Nephron progenitor cell (in vitro differentiated cells): ENCODE measurements at regions not wholly inside any gene's neighbourhood (a gene's known extent, or its start where the extent isn't known, plus 50 kb on each side); places are given as distances from the start of the nearest gene placed in this dataset.

ENCODE experiments used
- DNase-seq: peaks from one replicate; pipeline ENCODE4 v3.0.0; 2021
- H3K27ac Mint-ChIP-seq: 2 replicates; pipeline ENCODE4 v1.8.0; 2021; ENCODE audit warnings: mild to moderate bottlenecking, moderate library complexity, mixed read lengths
- H3K27me3 Mint-ChIP-seq: 2 replicates; pipeline ENCODE4 v1.8.0; 2021; ENCODE audit warnings: mild to moderate bottlenecking, low read depth, mixed read lengths; ENCODE audit not compliant: poor library complexity
- H3K36me3 Mint-ChIP-seq: 2 replicates; pipeline ENCODE4 v1.8.0; 2021; ENCODE audit warnings: low read depth, mixed read lengths
- H3K4me1 Mint-ChIP-seq: 2 replicates; pipeline ENCODE4 v1.8.0; 2021; ENCODE audit warnings: mixed read lengths
- H3K4me3 Mint-ChIP-seq: 2 replicates; pipeline ENCODE4 v1.8.0; 2021; ENCODE audit warnings: mild to moderate bottlenecking, moderate library complexity, mixed read lengths
- H3K9me3 Mint-ChIP-seq: 2 replicates; pipeline ENCODE4 v1.8.0; 2021; ENCODE audit warnings: mild to moderate bottlenecking, moderate library complexity, mixed read lengths
- TF ChIP-seq, protein P1 (sequence below): fragments of 200-600 bp; sonication (generic); IDR thresholded peaks from 2 replicates; pipeline ENCODE4 v1.5.0; 2021; ENCODE audit warnings: antibody characterized with exemption

DNA sequence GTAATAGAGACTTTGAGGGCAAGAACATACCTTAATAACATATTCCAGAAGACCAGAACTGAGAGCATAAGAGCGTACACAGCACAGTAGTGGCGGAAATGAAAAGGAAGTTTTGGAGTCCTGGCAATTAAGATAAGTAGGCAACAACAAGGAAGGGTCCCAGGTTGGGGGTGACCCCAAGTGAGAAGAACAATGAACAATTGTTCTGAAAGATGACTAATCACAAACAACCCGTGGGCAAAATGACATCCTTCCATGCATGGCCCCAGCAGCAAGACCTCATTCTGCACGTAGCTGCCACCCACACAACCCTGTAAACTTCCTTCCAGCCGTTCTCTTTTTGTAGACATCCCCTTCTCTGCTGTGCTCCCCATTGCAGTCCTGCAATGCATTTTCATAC lies 384.4 kb upstream of the PABPC4L start:
- H3K27me3 Mint-ChIP-seq, result no peaks in the 10 kb centered on the region
- H3K27ac Mint-ChIP-seq, result no peak overlapping the region
- no peaks in the 10 kb centered on the region for H3K9me3 Mint-ChIP-seq
- no peak overlapping the region for H3K4me3 Mint-ChIP-seq
- H3K4me1 Mint-ChIP-seq, result no peaks in the 10 kb centered on the region
- H3K36me3 Mint-ChIP-seq, result no peaks in the 10 kb centered on the region
- TF ChIP-seq, protein P1, sequence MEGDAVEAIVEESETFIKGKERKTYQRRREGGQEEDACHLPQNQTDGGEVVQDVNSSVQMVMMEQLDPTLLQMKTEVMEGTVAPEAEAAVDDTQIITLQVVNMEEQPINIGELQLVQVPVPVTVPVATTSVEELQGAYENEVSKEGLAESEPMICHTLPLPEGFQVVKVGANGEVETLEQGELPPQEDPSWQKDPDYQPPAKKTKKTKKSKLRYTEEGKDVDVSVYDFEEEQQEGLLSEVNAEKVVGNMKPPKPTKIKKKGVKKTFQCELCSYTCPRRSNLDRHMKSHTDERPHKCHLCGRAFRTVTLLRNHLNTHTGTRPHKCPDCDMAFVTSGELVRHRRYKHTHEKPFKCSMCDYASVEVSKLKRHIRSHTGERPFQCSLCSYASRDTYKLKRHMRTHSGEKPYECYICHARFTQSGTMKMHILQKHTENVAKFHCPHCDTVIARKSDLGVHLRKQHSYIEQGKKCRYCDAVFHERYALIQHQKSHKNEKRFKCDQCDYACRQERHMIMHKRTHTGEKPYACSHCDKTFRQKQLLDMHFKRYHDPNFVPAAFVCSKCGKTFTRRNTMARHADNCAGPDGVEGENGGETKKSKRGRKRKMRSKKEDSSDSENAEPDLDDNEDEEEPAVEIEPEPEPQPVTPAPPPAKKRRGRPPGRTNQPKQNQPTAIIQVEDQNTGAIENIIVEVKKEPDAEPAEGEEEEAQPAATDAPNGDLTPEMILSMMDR, result no peak
- DNase-seq, result no peak

- H3K36me3 Mint-ChIP-seq, result no peaks in the 10 kb centered on the region
- H3K27ac Mint-ChIP-seq, result no peak overlapping the region
- no peaks in the 10 kb centered on the region for H3K4me1 Mint-ChIP-seq
These were observed 365.9 kb upstream of the PABPC4L start for GRCh38 chr4:134567461-134567860.

DNA sequence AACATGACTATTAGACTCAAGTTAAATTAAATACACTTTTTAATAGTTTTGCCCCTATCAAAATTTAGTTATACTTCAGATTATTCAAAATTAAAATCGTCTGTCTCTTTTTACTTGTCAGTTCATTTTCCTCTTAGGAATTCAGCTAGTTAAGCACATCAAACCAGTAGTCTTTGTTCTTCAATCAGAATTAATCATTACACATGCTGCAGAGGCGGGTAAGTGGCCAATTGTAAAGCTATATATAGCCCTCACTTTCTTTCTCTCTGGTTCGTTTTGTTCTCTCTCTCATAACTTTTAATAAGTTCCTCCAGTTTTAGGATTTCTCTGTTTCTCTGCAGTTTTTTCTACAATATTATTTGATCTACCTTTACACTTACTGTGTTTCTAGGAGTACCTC lies 359.1 kb upstream of the PABPC4L start:
- H3K27ac Mint-ChIP-seq, result no peak overlapping the region
- no peak overlapping the region for H3K4me3 Mint-ChIP-seq
- no peaks in the 10 kb centered on the region for H3K9me3 Mint-ChIP-seq
- H3K27me3 Mint-ChIP-seq, result no peaks in the 10 kb centered on the region
- H3K4me1 Mint-ChIP-seq, result no peaks in the 10 kb centered on the region
- TF ChIP-seq, protein P1, result no peak
- H3K36me3 Mint-ChIP-seq, result no peaks in the 10 kb centered on the region
- DNase-seq, result no peak

More at GRCh38 chr4:134567461-134567860, 365.9 kb upstream of the PABPC4L start:
- DNase-seq, result no peak
- no peak overlapping the region for H3K4me3 Mint-ChIP-seq
- no peaks in the 10 kb centered on the region for H3K27me3 Mint-ChIP-seq
- H3K9me3 Mint-ChIP-seq, result peaks cover 14% of the 10 kb centered on the region
- TF ChIP-seq, protein P1, result no peak

DNA sequence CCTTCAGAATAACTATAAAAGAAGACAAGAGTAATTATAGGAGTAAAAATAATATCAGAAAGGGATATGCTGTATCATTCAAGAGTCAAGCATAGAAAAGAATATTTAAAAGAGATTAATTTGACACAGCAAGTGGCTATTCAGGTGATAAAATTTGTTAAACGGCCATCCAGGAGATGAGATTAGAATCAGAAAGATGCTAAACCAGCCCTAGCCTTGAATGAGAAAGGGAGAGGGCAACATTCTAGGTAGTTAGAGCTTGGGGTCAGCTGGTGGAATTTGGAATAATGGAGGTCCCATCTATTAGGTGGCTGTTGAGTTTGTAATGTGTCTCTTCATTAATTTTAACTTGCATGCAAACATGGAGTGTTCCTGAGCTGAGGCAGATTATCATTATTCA lies 350.5 kb upstream of the PABPC4L start:
- Mint-ChIP-seq H3K4me3 (no peak overlapping the region), H3K27me3 (no peaks in the 10 kb centered on the region), H3K27ac (no peak overlapping the region), H3K9me3 (peaks cover 26% of the 10 kb centered on the region), H3K36me3 (peaks cover 5% of the 10 kb centered on the region), H3K4me1 (no peaks in the 10 kb centered on the region)
- no peak for DNase-seq
- TF ChIP-seq, protein P1, result no peak

DNA sequence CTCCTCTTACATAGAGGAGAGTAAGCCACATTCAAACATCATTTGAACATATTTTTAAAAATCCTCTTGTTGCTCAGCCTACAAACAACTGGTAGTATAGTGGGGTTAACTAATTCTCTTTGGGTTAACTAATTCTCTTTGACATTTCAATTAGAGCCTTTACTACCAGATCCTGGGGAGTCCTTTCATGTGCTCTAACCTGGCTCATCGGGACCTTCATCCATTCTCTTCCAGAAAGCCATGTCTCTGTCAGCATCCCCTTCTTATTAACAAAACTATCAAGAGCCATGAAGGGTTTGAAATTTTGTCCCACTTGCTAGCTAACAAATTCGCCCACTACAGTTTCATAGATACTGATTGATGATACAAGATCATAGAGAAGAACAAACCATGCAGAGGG lies 349.8 kb upstream of the PABPC4L start:
- Mint-ChIP-seq H3K4me1 (no peaks in the 10 kb centered on the region), H3K27me3 (no peaks in the 10 kb centered on the region), H3K27ac (no peak overlapping the region), H3K36me3 (peaks cover 5% of the 10 kb centered on the region), H3K4me3 (no peak overlapping the region), H3K9me3 (peaks cover 30% of the 10 kb centered on the region)
- DNase-seq, result no peak
- TF ChIP-seq, protein P1, result no peak

- Mint-ChIP-seq H3K36me3 (peaks cover 5% of the 10 kb centered on the region), H3K9me3 (peaks cover 33% of the 10 kb centered on the region), H3K27me3 (no peaks in the 10 kb centered on the region)
These were observed 346.6 kb upstream of the PABPC4L start for GRCh38 chr4:134548052-134548628.

More at GRCh38 chr4:134548052-134548628, 346.6 kb upstream of the PABPC4L start:
- TF ChIP-seq, protein P1, result no peak
- H3K4me1 Mint-ChIP-seq, result no peaks in the 10 kb centered on the region
- no peak overlapping the region for H3K4me3 Mint-ChIP-seq
- no peak overlapping the region for H3K27ac Mint-ChIP-seq
- no peak for DNase-seq
